Mononuclear cell (primary cell): ENCODE measurements at regions not wholly inside any gene's neighbourhood (a gene's known extent, or its start where the extent isn't known, plus 50 kb on each side); places are given as distances from the start of the nearest gene placed in this dataset.

Experiments
- H3K27me3 ChIP-seq: 2 replicates; pipeline ENCODE4 v1.6.0; 2011; ENCODE audit warnings: low read length, control low read depth; ENCODE audit not compliant: insufficient read depth
- H3K4me1 ChIP-seq: 2 replicates; pipeline ENCODE4 v1.5.1; 2011; ENCODE audit warnings: mild to moderate bottlenecking, low read length, control low read depth; ENCODE audit not compliant: insufficient read depth
- H3K4me3 ChIP-seq: 2 replicates; pipeline ENCODE4 v1.5.1; 2011; ENCODE audit warnings: mild to moderate bottlenecking, low read length, moderate library complexity
- H3K9me3 ChIP-seq: 2 replicates; pipeline ENCODE4 v1.5.1; 2011; ENCODE audit warnings: low read depth, mild to moderate bottlenecking, control low read depth, low read length

DNA sequence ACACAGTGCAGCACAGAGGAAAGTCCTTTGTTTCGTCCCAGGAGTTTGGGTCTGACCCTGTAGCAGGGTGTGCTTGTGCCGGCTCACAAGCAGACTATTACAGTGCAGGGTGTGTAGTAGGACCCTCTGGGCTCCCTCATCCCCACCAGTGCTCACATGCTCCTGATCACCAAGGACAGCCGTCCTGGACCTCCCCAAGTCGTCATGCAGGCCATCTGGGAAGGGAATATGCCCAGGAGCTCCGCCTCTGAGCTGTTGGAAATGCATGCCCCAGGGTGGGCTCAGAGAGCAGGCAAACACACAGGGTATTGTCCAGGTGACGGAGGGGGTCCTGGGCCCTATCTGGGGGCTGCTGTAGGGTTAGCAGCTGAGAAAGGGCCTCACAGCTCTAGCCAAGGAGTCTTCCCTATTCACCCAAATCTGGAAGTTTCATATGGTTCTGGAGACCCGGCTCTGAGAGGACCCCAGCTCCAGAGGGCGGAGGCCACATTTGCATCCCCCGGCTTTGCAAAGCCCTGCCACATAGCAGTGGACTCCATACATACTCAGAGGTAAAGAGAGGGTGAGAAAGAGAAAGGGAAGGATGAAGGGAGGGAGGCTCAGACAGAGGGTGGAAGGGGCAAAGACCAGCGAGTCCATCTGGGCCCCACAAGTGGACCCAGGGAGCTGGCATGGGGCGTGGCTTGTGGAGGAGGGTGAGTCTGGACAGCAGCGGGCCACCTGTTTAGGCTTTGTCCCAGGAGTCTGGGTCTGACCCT is 53.5 kb upstream of the PPP2R5C start:
- Histone ChIP-seq H3K9me3 (no peaks in the 10 kb centered on the region), H3K4me1 (peaks cover 48% of the 10 kb centered on the region), H3K27me3 (peaks cover 14% of the 10 kb centered on the region), H3K4me3 (no peak overlapping the region)

- Histone ChIP-seq H3K4me3 (no peak overlapping the region), H3K27me3 (peaks cover 8% of the 10 kb centered on the region), H3K9me3 (no peaks in the 10 kb centered on the region), H3K4me1 (peaks cover 51% of the 10 kb centered on the region)
Observed at GRCh38 chr14:101708853-101709532, 52.5 kb upstream of the PPP2R5C start.

DNA sequence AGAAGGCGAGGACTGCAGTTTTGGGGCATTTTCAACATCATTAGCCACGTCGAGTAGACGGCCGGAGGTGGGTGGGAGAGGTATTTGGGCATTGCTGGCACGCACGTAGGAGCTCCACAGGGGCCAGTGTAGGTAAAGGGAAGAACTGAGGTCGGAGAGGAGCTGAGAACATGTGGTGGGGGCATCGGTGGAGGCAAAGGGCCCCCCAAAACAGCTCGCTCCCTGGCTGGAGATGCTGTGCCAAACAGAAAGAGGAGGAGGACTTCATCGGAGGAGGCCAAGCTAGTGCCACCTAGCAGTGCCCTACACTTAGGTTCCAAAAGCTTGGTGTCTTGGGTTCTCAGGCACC is 52.0 kb upstream of the PPP2R5C start:
- H3K9me3 ChIP-seq = no peaks in the 10 kb centered on the region
- peaks cover 56% of the 10 kb centered on the region for H3K4me1 ChIP-seq
- peaks cover 3% of the 10 kb centered on the region for H3K27me3 ChIP-seq
- no peak overlapping the region for H3K4me3 ChIP-seq

GRCh38 chr14:101709962-101710931 is 51.3 kb upstream of the PPP2R5C start:
- H3K4me3 ChIP-seq = no peak overlapping the region
- H3K27me3 ChIP-seq = no peaks in the 10 kb centered on the region
- H3K4me1 ChIP-seq = peaks cover 60% of the 10 kb centered on the region
- H3K9me3 ChIP-seq = no peaks in the 10 kb centered on the region

DNA sequence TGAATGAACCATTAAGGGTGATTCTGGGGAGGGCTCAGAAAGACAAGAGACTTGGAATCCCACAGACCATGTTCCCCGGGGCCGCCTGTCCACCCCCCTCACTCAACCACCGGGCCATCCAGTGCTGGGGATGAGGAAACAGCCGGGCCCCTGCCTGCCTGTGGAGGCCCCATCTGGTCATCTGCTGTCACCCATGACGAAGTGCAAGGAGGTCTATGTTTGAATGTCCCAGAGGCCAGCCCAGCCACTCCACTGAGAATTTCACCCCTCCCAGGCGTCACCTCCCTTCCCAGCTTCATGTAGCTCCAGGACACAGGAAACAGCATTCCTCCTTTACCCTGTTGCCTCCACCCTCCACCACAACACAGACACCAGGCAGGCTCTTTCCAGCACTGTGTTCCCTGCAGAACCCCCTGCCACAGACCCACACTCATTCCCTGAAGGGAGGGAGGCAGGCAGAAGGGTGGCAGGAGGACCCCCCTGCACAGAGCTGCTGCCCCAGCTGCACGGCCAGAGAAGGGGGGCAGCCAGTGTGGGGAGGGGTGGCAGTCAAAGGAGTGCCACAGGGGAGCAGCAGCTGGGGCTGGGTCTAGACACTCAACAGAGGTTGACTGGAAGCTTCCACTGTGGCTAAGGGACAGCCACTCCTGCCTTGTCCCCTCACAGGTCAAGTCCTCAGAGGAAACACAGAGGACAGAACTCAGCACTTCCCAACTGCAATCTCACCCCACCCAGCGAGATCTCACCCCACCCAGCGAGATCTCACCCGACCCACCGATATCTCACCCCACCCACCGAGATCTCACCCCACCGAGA is 50.3 kb upstream of the PPP2R5C start:
- Histone ChIP-seq H3K4me1 (peaks cover 55% of the 10 kb centered on the region), H3K27me3 (no peaks in the 10 kb centered on the region)

More for the DNA sequence above, 50.3 kb upstream of the PPP2R5C start:
- no peak overlapping the region for H3K4me3 ChIP-seq
- no peaks in the 10 kb centered on the region for H3K9me3 ChIP-seq
